ENCODE measurements at regions not wholly inside any gene's neighbourhood (a gene's known extent, or its start where the extent isn't known, plus 50 kb on each side); places are given as distances from the start of the nearest gene placed in this dataset.

DNA sequence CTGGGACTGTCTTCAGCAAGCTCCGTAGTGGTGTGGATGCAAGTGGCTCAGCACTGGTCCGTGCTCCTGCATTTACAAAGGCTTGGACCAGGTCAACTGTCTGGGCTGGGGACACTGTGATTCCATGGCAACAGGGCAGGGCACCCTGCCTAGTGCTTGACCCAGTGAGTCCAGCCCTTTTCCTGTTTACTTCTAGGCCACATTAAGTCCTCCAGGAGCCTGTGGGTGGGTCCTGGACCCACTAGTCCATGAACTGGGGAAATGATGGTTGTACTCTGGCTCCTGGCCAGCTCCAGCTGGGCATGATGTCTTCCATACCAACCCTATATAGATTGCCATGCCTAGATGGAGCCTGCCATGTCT, 152.0 kb downstream of the RPS24 start:
- ATAC-seq: peak in 7 of 8 donors; percentile 51 to 75 (median 57)
- peak; percentile 8 to 29 for DNase-seq

GRCh38 chr10:78186572-78186971, 152.9 kb downstream of the RPS24 start:
- no peak overlapping the region for H3K27ac ChIP-seq
- H3K27me3 ChIP-seq: peaks cover 0 to 2% (median 0%) of the 10 kb centered on the region in 7 donors
- no peak overlapping the region for H3K4me3 ChIP-seq
- no peak for DNase-seq
- WGBS, 2 donors: 90 to 91% methylated on average over 3 of the region's 3 CpGs
- ATAC-seq: no peak
- no peaks in the 10 kb centered on the region for H3K36me3 ChIP-seq
- intact Hi-C loops (cut with DNase I): no loop called here
- peaks cover 0 to 30% (median 7%) of the 10 kb centered on the region in 9 donors for H3K4me1 ChIP-seq
- TF ChIP-seq, protein P1, sequence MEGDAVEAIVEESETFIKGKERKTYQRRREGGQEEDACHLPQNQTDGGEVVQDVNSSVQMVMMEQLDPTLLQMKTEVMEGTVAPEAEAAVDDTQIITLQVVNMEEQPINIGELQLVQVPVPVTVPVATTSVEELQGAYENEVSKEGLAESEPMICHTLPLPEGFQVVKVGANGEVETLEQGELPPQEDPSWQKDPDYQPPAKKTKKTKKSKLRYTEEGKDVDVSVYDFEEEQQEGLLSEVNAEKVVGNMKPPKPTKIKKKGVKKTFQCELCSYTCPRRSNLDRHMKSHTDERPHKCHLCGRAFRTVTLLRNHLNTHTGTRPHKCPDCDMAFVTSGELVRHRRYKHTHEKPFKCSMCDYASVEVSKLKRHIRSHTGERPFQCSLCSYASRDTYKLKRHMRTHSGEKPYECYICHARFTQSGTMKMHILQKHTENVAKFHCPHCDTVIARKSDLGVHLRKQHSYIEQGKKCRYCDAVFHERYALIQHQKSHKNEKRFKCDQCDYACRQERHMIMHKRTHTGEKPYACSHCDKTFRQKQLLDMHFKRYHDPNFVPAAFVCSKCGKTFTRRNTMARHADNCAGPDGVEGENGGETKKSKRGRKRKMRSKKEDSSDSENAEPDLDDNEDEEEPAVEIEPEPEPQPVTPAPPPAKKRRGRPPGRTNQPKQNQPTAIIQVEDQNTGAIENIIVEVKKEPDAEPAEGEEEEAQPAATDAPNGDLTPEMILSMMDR (IDR thresholded peaks at IDR 0.05): no peak
- no peaks in the 10 kb centered on the region for H3K9me3 ChIP-seq

More for the DNA sequence above, 152.0 kb downstream of the RPS24 start:
- intact Hi-C loops (cut with DNase I): no loop called here
- TF ChIP-seq, protein P1 (IDR thresholded peaks at IDR 0.05): no peak
- 67 to 78% methylated on average over 2 of the region's 2 CpGs for WGBS, 2 donors
- Histone ChIP-seq H3K36me3 (no peaks in the 10 kb centered on the region), H3K4me3 (no peak overlapping the region), H3K4me1 (peaks cover 0 to 30% (median 7%) of the 10 kb centered on the region in 9 donors), H3K27ac (no peak overlapping the region), H3K9me3 (no peaks in the 10 kb centered on the region), H3K27me3 (peaks cover 0 to 8% (median 0%) of the 10 kb centered on the region in 7 donors)

GRCh38 chr10:78187371-78187770, 153.7 kb downstream of the RPS24 start:
- Histone ChIP-seq H3K27ac (no peak overlapping the region), H3K4me3 (no peak overlapping the region), H3K9me3 (no peaks in the 10 kb centered on the region), H3K36me3 (no peaks in the 10 kb centered on the region), H3K4me1 (peaks cover 0 to 30% (median 7%) of the 10 kb centered on the region in 9 donors), H3K27me3 (no peaks in the 10 kb centered on the region)
- WGBS, 2 donors: 98% methylated on average over 2 of the region's 2 CpGs
- DNase-seq (no peak), ATAC-seq (no peak)
- TF ChIP-seq, protein P1 (IDR thresholded peaks at IDR 0.05): no peak
- intact Hi-C loops (cut with DNase I): no loop called here

DNA sequence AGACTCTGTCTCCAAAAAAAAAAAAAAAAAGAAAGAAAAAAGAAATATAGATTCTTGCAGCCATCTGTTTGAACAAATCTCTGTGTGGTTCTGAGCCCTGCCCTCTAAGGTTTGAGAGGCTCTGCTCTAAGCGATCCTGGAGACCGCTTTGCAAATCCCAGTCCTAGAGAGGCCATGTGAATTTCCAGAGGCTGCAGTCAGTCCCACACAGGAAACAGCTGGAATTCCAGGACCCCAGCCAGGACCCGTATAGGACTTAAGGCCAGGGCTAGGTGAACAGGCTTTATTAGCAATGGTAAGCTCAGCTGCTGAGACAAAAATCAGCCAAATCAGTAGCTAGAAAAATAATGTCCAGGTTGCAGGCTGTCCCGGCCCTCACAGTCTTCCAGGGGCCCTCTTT, 154.8 kb downstream of the RPS24 start:
- no peaks in the 10 kb centered on the region for H3K36me3 ChIP-seq
- ATAC-seq (peak in 1 of 8 donors; percentile 46), DNase-seq (peak in 1 of 2 donors; percentile 29)
- no peak overlapping the region for H3K27ac ChIP-seq
- peaks cover 0 to 30% (median 7%) of the 10 kb centered on the region in 9 donors for H3K4me1 ChIP-seq
- TF ChIP-seq, protein P1 (IDR thresholded peaks at IDR 0.05): no peak
- no peaks in the 10 kb centered on the region for H3K27me3 ChIP-seq
- H3K4me3 ChIP-seq: no peak overlapping the region
- peaks cover 0 to 10% (median 6%) of the 10 kb centered on the region in 11 donors for H3K9me3 ChIP-seq
- 52 to 68% methylated on average over 4 of the region's 4 CpGs for WGBS, 2 donors
- intact Hi-C loops (cut with DNase I): no loop called here
